ENCODE measurements at regions not wholly inside any gene's neighbourhood (a gene's known extent, or its start where the extent isn't known, plus 50 kb on each side); places are given as distances from the start of the nearest gene placed in this dataset.

- Histone ChIP-seq H3K27me3 (no peaks in the 10 kb centered on the region), H3K4me1 (no peaks in the 10 kb centered on the region), H3K27ac (no peak overlapping the region), H3K9me3 (peaks cover 0 to 6% (median 0%) of the 10 kb centered on the region in 4 donors), H3K36me3 (no peaks in the 10 kb centered on the region), H3K4me3 (no peak overlapping the region)
- TF ChIP-seq EP300 (IDR thresholded peaks at IDR 0.05) (no peak), POLR2A (IDR thresholded peaks at IDR 0.05) (no peak), CTCF (IDR thresholded peaks at IDR 0.05) (no peak)
- DNase-seq (ENCODE audit: low spot score in 2 of 2) = no peak
- 76 to 89% methylated on average over 4 of the region's 4 CpGs for WGBS, 2 donors
These were observed 244.9 kb upstream of the EPHA4 start for GRCh38 chr2:221817052-221817451.

- H3K4me3 ChIP-seq = no peak overlapping the region
- no peaks in the 10 kb centered on the region for H3K36me3 ChIP-seq
- WGBS, 2 donors = 84 to 89% methylated on average over 9 of the region's 9 CpGs
- TF ChIP-seq POLR2A (IDR thresholded peaks at IDR 0.05) (no peak), EP300 (IDR thresholded peaks at IDR 0.05) (no peak), CTCF (IDR thresholded peaks at IDR 0.05) (no peak)
- no peak overlapping the region for H3K27ac ChIP-seq
- no peaks in the 10 kb centered on the region for H3K27me3 ChIP-seq
- no peak for DNase-seq (ENCODE audit: low spot score in 2 of 2)
- peaks cover 0 to 6% (median 0%) of the 10 kb centered on the region in 4 donors for H3K9me3 ChIP-seq
- H3K4me1 ChIP-seq = no peaks in the 10 kb centered on the region
These were observed 244.5 kb upstream of the EPHA4 start for GRCh38 chr2:221816566-221816965.

GRCh38 chr2:221810650-221811049 is 238.5 kb upstream of the EPHA4 start:
- no peak for TF ChIP-seq POLR2A (IDR thresholded peaks at IDR 0.05)
- Histone ChIP-seq H3K27ac (no peak overlapping the region), H3K4me1 (no peaks in the 10 kb centered on the region), H3K36me3 (no peaks in the 10 kb centered on the region), H3K4me3 (no peak overlapping the region), H3K9me3 (peaks cover 0 to 6% (median 0%) of the 10 kb centered on the region in 4 donors), H3K27me3 (no peaks in the 10 kb centered on the region)
- no peak for DNase-seq (ENCODE audit: low spot score in 2 of 2)

- no peak for TF ChIP-seq POLR2A (IDR thresholded peaks at IDR 0.05)
- no peak for TF ChIP-seq CTCF (IDR thresholded peaks at IDR 0.05)
- TF ChIP-seq EP300 (IDR thresholded peaks at IDR 0.05) = no peak
- H3K9me3 ChIP-seq = peaks cover 0 to 3% (median 0%) of the 10 kb centered on the region in 4 donors
- H3K4me3 ChIP-seq = no peak overlapping the region
- H3K36me3 ChIP-seq = no peaks in the 10 kb centered on the region
- no peaks in the 10 kb centered on the region for H3K27me3 ChIP-seq
- H3K27ac ChIP-seq = no peak overlapping the region
- H3K4me1 ChIP-seq = no peaks in the 10 kb centered on the region
- WGBS, 2 donors = 5 to 13% methylated on average over 4 of the region's 4 CpGs
- DNase-seq (ENCODE audit: low spot score in 2 of 2) = no peak
These were observed 238.1 kb upstream of the EPHA4 start for GRCh38 chr2:221810245-221810644.

GRCh38 chr2:221808488-221808887 is 236.4 kb upstream of the EPHA4 start:
- DNase-seq (ENCODE audit: low spot score in 2 of 2) = no peak
- Histone ChIP-seq H3K27ac (no peak overlapping the region), H3K4me1 (no peaks in the 10 kb centered on the region), H3K36me3 (no peaks in the 10 kb centered on the region), H3K4me3 (no peak overlapping the region), H3K27me3 (no peaks in the 10 kb centered on the region), H3K9me3 (no peaks in the 10 kb centered on the region)
- 47 to 58% methylated on average over 1 of the region's 1 CpG for WGBS, 2 donors
- TF ChIP-seq CTCF (IDR thresholded peaks at IDR 0.05) (no peak), EP300 (IDR thresholded peaks at IDR 0.05) (no peak), POLR2A (IDR thresholded peaks at IDR 0.05) (no peak)

- WGBS, 2 donors = 89 to 94% methylated on average over 1 of the region's 1 CpG
- DNase-seq (ENCODE audit: low spot score in 2 of 2) = no peak
These were observed 235.6 kb upstream of the EPHA4 start for GRCh38 chr2:221807706-221808105.

More at GRCh38 chr2:221807706-221808105, 235.6 kb upstream of the EPHA4 start:
- Histone ChIP-seq H3K27me3 (no peaks in the 10 kb centered on the region), H3K36me3 (no peaks in the 10 kb centered on the region), H3K4me3 (no peak overlapping the region), H3K27ac (no peak overlapping the region), H3K4me1 (no peaks in the 10 kb centered on the region), H3K9me3 (no peaks in the 10 kb centered on the region)
- TF ChIP-seq CTCF (IDR thresholded peaks at IDR 0.05) (no peak), EP300 (IDR thresholded peaks at IDR 0.05) (no peak), POLR2A (IDR thresholded peaks at IDR 0.05) (no peak)

All from tibial nerve (tissue), 4 donors.